Omental fat pad (tissue), 3 donors: ENCODE measurements at regions not wholly inside any gene's neighbourhood (a gene's known extent, or its start where the extent isn't known, plus 50 kb on each side); places are given as distances from the start of the nearest gene placed in this dataset.

Experiments
- ATAC-seq: fragments of 150-250 bp; one replicate; pipeline ENCODE4 v1.9.1; 2016; ENCODE audit warnings: mild to moderate bottlenecking, moderate library complexity; ENCODE audit not compliant: low FRiP score
- DNase-seq: peaks from one replicate; pipeline ENCODE4 v3.0.0-alpha.2; 2019; ENCODE audit warnings: low spot score
- TF ChIP-seq, protein P1 (sequence below), 3 donors: fragments of 450-650 bp; IDR thresholded peaks; one replicate each; pipeline ENCODE4 v1.5.1; 2016 to 2017; ENCODE audit warnings: antibody characterized with exemption in 3 of 3, mild to moderate bottlenecking in 3 of 3, moderate library complexity in 2 of 3

DNA sequence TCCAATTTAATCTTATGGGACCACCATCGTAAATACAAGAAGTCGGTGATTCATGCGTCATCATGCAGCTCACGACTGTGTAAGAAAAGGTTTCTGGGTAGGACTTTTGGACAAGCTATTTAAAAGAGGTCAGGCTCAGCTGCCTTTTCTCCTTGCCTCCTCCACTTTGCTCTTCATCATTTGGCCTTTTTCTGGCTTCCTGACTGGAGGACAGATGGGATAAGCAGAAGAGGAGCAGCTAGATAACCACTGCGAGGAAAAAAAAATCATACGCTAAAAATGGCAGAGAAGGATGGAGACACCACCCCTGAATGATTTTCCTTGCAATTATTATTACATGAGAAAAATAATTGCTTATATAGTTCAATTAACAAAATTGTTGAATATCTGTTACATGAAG is 294.3 kb upstream of the FSTL5 start:
- TF ChIP-seq, protein P1, sequence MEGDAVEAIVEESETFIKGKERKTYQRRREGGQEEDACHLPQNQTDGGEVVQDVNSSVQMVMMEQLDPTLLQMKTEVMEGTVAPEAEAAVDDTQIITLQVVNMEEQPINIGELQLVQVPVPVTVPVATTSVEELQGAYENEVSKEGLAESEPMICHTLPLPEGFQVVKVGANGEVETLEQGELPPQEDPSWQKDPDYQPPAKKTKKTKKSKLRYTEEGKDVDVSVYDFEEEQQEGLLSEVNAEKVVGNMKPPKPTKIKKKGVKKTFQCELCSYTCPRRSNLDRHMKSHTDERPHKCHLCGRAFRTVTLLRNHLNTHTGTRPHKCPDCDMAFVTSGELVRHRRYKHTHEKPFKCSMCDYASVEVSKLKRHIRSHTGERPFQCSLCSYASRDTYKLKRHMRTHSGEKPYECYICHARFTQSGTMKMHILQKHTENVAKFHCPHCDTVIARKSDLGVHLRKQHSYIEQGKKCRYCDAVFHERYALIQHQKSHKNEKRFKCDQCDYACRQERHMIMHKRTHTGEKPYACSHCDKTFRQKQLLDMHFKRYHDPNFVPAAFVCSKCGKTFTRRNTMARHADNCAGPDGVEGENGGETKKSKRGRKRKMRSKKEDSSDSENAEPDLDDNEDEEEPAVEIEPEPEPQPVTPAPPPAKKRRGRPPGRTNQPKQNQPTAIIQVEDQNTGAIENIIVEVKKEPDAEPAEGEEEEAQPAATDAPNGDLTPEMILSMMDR (IDR thresholded peaks at IDR 0.05) = no peak
- no peak for ATAC-seq
- DNase-seq = no peak

- ATAC-seq = no peak
Measured at GRCh38 chr4:162457071-162457865, 293.5 kb upstream of the FSTL5 start.

DNA sequence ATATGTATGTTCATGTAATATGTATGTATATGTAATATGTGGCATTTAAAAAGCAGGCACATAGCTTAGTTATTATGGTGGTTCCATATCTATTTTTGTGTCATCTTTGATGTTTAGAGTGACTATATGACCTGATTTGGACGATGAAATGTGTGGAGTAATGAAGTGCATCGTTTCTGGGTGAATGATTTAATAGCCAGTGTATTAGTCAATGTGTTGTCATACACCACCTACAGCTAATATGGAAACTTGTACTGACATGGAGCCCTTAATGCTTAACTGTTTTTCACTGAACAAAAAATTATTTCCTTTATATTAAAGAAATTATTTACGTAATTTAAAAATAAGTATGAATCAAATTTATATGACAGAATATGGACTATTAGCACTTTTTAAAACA is 292.3 kb upstream of the FSTL5 start:
- DNase-seq = no peak
- TF ChIP-seq, protein P1 (IDR thresholded peaks at IDR 0.05) = no peak
- no peak for ATAC-seq

More at GRCh38 chr4:162457071-162457865, 293.5 kb upstream of the FSTL5 start:
- TF ChIP-seq, protein P1 (IDR thresholded peaks at IDR 0.05) = no peak
- DNase-seq = no peak

GRCh38 chr4:162450531-162451035 is 286.8 kb upstream of the FSTL5 start:
- TF ChIP-seq, protein P1 (IDR thresholded peaks at IDR 0.05) = no peak
- ATAC-seq (no peak), DNase-seq (no peak)

- TF ChIP-seq, protein P1 (IDR thresholded peaks at IDR 0.05) = no peak
- ATAC-seq (no peak), DNase-seq (no peak)
Measured at GRCh38 chr4:162443510-162443909, 279.7 kb upstream of the FSTL5 start.

DNA sequence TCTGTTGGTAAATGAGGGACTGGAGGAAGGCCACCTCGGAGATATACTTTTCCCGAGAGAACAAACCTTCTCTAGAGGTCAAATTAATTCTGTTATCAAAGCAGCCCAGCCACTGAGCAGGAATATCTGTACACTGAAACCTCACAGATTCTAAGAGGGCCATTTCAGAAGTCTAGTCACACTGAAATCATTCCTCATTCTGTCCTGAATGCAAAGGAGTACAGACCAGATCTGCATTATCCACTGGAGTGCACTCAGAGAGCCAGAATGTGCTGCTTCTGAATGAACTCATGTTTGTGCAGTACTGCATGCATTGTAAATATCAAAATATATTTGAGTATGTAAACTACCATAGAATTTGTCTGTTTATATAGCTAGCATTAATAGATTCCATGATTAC is 278.3 kb upstream of the FSTL5 start:
- ATAC-seq (no peak), DNase-seq (no peak)
- TF ChIP-seq, protein P1 (IDR thresholded peaks at IDR 0.05) = no peak

DNA sequence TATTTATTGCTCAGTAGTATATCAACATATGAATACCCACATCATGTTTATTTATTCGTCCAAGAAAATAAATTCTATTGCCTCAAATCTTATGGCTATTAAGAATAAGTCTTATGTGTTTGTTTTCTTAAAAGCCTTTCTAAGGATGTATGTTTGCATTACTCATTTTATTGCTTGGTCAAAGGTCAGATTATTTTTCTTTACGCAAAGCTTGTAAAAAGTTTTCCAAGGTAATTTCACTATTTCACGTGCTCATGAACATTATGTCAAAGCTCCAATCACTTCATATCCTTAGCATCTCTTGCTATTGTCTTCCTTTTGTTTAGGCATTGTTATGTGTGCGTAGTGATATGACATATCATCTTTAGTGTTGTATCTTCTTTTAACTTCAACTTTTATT is 258.5 kb upstream of the FSTL5 start:
- no peak for ATAC-seq
- DNase-seq = no peak
- TF ChIP-seq, protein P1 (IDR thresholded peaks at IDR 0.05) = no peak
